Lung (tissue), 11 donors: ENCODE measurements at regions not wholly inside any gene's neighbourhood (a gene's known extent, or its start where the extent isn't known, plus 50 kb on each side); places are given as distances from the start of the nearest gene placed in this dataset.
"Not testable (repeated sequence)": the region's sequence is repeated elsewhere in the genome, so short reads cannot be mapped to it uniquely, and the experiment has no call there.

Experiments used
- ATAC-seq: fragments of 200-7000 bp; cut with Tn5 transposase; one replicate; pipeline ENCODE4 v1.9.1; 2020; ENCODE audit warnings: moderate number of reproducible peaks; ENCODE audit not compliant: insufficient read depth, low FRiP score
- DNase-seq, 3 donors: peaks; one replicate each; pipeline ENCODE4 v3.0.0-alpha.2; 2013 to 2017
- H3K27ac ChIP-seq, 2 donors: one replicate each; pipeline ENCODE4 v1.5.1; 2013; ENCODE audit warnings: mild to moderate bottlenecking in 2 of 2, moderate library complexity in 2 of 2, control low read depth in 1 of 2, inconsistent platforms in 1 of 2, low read depth in 1 of 2, low read length in 1 of 2
- H3K27me3 ChIP-seq, 3 donors: one replicate each; pipeline ENCODE4 v1.5.1; 2013; ENCODE audit warnings: low read length in 2 of 3; ENCODE audit not compliant: control insufficient read depth in 3 of 3, insufficient read depth in 3 of 3
- H3K36me3 ChIP-seq, 4 donors: one replicate each; pipeline ENCODE4 v1.5.1; 2013; ENCODE audit warnings: low read length in 4 of 4, mild to moderate bottlenecking in 1 of 4, moderate library complexity in 1 of 4; ENCODE audit not compliant: control insufficient read depth in 4 of 4, insufficient read depth in 4 of 4
- H3K4me1 ChIP-seq, 5 donors: one replicate each; pipeline ENCODE4 v1.5.1; 2013; ENCODE audit warnings: low read length in 5 of 5, mild to moderate bottlenecking in 2 of 5, moderate library complexity in 1 of 5; ENCODE audit not compliant: control insufficient read depth in 5 of 5, insufficient read depth in 5 of 5
- H3K4me3 ChIP-seq: one replicate; pipeline ENCODE4 v1.5.1; 2013; ENCODE audit warnings: mild to moderate bottlenecking, control low read depth, moderate library complexity
- H3K9ac ChIP-seq, 2 donors: one replicate each; pipeline ENCODE4 v1.5.1; 2013; ENCODE audit warnings: low read length in 2 of 2, control low read depth in 1 of 2; ENCODE audit not compliant: insufficient read depth in 1 of 2
- H3K9me3 ChIP-seq, 4 donors: one replicate each; pipeline ENCODE4 v1.5.1; 2013; ENCODE audit warnings: low read length in 3 of 4, mild to moderate bottlenecking in 1 of 4, moderate library complexity in 1 of 4; ENCODE audit not compliant: control insufficient read depth in 4 of 4, insufficient read depth in 3 of 4
- WGBS, 2 donors: extraction: QIAGEN DNeasy Blood & Tissue Kit; methylation state at CpG; one replicate each; pipeline ENCODE4 v1.1.7; 2013; 5-methylcytosine and 5-hydroxymethylcytosine counted together
- TF ChIP-seq, protein P1 (sequence below): IDR thresholded peaks from 2 replicates; pipeline ENCODE4 v1.5.1; 2012; ENCODE audit warnings: mild to moderate bottlenecking; ENCODE audit errors: control extremely low read depth, extremely low read depth
- donor health status: control.
- donor health status: control.
- donor health status: Bipolar disorder and iron deficiency.
- donor health status: healthy.
- donor health status: DM: yes; HTN: yes; CAD: no.

GRCh38 chr1:229017091-229017490, 253.8 kb upstream of the RAB4A start:
- Histone ChIP-seq H3K27ac (no peak overlapping the region), H3K27me3 (no peaks in the 10 kb centered on the region), H3K9me3 (peaks cover 0 to 4% (median 0%) of the 10 kb centered on the region in 4 donors), H3K4me3 (no peak overlapping the region), H3K9ac (no peak overlapping the region), H3K36me3 (no peaks in the 10 kb centered on the region), H3K4me1 (peaks cover 0 to 14% (median 5%) of the 10 kb centered on the region in 5 donors)
- ATAC-seq (no peak), DNase-seq (no peak)
- TF ChIP-seq, protein P1, sequence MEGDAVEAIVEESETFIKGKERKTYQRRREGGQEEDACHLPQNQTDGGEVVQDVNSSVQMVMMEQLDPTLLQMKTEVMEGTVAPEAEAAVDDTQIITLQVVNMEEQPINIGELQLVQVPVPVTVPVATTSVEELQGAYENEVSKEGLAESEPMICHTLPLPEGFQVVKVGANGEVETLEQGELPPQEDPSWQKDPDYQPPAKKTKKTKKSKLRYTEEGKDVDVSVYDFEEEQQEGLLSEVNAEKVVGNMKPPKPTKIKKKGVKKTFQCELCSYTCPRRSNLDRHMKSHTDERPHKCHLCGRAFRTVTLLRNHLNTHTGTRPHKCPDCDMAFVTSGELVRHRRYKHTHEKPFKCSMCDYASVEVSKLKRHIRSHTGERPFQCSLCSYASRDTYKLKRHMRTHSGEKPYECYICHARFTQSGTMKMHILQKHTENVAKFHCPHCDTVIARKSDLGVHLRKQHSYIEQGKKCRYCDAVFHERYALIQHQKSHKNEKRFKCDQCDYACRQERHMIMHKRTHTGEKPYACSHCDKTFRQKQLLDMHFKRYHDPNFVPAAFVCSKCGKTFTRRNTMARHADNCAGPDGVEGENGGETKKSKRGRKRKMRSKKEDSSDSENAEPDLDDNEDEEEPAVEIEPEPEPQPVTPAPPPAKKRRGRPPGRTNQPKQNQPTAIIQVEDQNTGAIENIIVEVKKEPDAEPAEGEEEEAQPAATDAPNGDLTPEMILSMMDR: no peak
- 75 to 83% methylated on average over 4 of the region's 4 CpGs for WGBS, 2 donors

DNA sequence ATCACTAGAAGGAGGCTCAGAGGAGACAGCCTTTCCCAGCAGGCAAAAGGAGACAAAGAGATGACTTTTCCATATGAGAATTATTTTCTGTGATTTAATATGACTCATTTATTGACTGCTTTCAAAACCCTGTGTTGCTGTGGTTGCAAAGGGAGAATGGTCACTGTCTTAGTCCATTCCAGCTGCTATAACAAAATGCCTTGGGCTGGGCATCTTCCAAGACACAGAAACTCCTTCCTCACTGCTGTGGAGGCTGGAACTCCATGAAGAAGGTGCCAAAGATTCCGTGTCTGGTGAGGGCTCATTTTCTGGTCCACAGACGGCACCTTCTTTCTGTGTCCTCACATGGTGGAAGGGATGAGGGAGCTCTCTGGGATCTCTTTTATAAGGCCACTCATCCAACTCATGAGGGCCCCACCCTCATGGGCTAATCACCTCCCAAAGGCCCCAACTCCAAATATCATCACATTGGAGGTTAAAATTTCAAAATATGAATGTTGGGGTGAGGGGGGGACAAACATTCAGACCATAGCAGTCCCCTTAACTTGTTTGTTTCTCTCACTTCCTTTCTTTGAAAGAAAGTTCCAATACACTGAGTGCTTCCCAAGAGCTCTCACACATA, 252.1 kb upstream of the RAB4A start:
- Histone ChIP-seq H3K9me3 (peaks cover 0 to 4% (median 0%) of the 10 kb centered on the region in 4 donors), H3K4me3 (no peak overlapping the region), H3K9ac (no peak overlapping the region), H3K36me3 (no peaks in the 10 kb centered on the region), H3K27ac (no peak overlapping the region), H3K27me3 (no peaks in the 10 kb centered on the region), H3K4me1 (peaks cover 0 to 12% (median 5%) of the 10 kb centered on the region in 5 donors)
- TF ChIP-seq, protein P1: no peak
- WGBS, 2 donors: 96 to 98% methylated on average over 2 of the region's 2 CpGs
- DNase-seq (no peak), ATAC-seq (no peak)

GRCh38 chr1:229019663-229020271, 251.1 kb upstream of the RAB4A start:
- Histone ChIP-seq H3K4me1 (peaks cover 0 to 5% (median 4%) of the 10 kb centered on the region in 5 donors), H3K4me3 (no peak overlapping the region), H3K27me3 (no peaks in the 10 kb centered on the region), H3K27ac (no peak overlapping the region), H3K36me3 (no peaks in the 10 kb centered on the region), H3K9ac (no peak overlapping the region), H3K9me3 (peaks cover 0 to 4% (median 0%) of the 10 kb centered on the region in 4 donors)
- DNase-seq: peak; percentile 29 to 64 (median 45)
- no peak for ATAC-seq
- WGBS, 2 donors: 66 to 72% methylated on average over 8 of the region's 8 CpGs
- TF ChIP-seq, protein P1: no peak

- ATAC-seq, H3K9me3 ChIP-seq, DNase-seq, H3K4me3 ChIP-seq, H3K27me3 ChIP-seq, H3K4me1 ChIP-seq, H3K36me3 ChIP-seq, H3K27ac ChIP-seq, H3K9ac ChIP-seq: not testable (repeated sequence)
- 59 to 83% methylated on average over 1 of the region's 1 CpG for WGBS, 2 donors
Observed at GRCh38 chr1:229021034-229021433, 249.9 kb upstream of the RAB4A start.
